Mesendoderm (in vitro differentiated cells): ENCODE measurements at regions not wholly inside any gene's neighbourhood (a gene's known extent, or its start where the extent isn't known, plus 50 kb on each side); places are given as distances from the start of the nearest gene placed in this dataset.
"Not testable (repeated sequence)": the region's sequence is repeated elsewhere in the genome, so short reads cannot be mapped to it uniquely, and the experiment has no call there.

Experiments
- DNase-seq: peaks from one replicate; pipeline ENCODE4 v3.0.0; 2013
- H2AK5ac ChIP-seq: 2 replicates; pipeline ENCODE4 v1.6.1; 2013; ENCODE audit warnings: low read length, inconsistent platforms
- H2BK120ac ChIP-seq: 2 replicates; pipeline ENCODE4 v1.6.1; 2013; ENCODE audit warnings: low read depth, mild to moderate bottlenecking, low read length, moderate library complexity, mixed read lengths
- H2BK15ac ChIP-seq: replicated peaks from 2 replicates; pipeline ENCODE4 v1.6.1; 2013; ENCODE audit warnings: low read depth, mild to moderate bottlenecking, moderate library complexity
- H2BK5ac ChIP-seq: 2 replicates; pipeline ENCODE4 v1.6.1; 2013; ENCODE audit warnings: low read length, inconsistent platforms
- H3K18ac ChIP-seq: 2 replicates; pipeline ENCODE4 v1.6.1; 2013; ENCODE audit warnings: mild to moderate bottlenecking, low read length, mixed read lengths
- H3K23ac ChIP-seq: one replicate; pipeline ENCODE4 v1.6.1; 2013; ENCODE audit warnings: low read length
- H3K27ac ChIP-seq: 2 replicates; pipeline ENCODE4 v1.5.1; 2013; ENCODE audit warnings: low read depth, mild to moderate bottlenecking, inconsistent platforms, low read length, moderate library complexity
- H3K27me3 ChIP-seq: 2 replicates; pipeline ENCODE4 v1.6.1; 2013; ENCODE audit warnings: low read length, control low read depth, mild to moderate bottlenecking, inconsistent platforms; ENCODE audit not compliant: insufficient read depth, poor library complexity
- H3K36me3 ChIP-seq: 2 replicates; pipeline ENCODE4 v1.6.1; 2013; ENCODE audit warnings: low read length, inconsistent platforms; ENCODE audit not compliant: control insufficient read depth, insufficient read depth
- H3K4ac ChIP-seq: one replicate; pipeline ENCODE4 v1.6.1; 2013; ENCODE audit warnings: low read depth, mild to moderate bottlenecking, low read length, moderate library complexity
- H3K4me1 ChIP-seq: 2 replicates; pipeline ENCODE4 v1.6.1; 2013; ENCODE audit warnings: low read depth, low read length, inconsistent platforms; ENCODE audit not compliant: control insufficient read depth
- H3K4me2 ChIP-seq: 2 replicates; pipeline ENCODE4 v1.6.1; 2013; ENCODE audit warnings: low read length
- H3K4me3 ChIP-seq: 2 replicates; pipeline ENCODE4 v1.5.1; 2013; ENCODE audit warnings: mild to moderate bottlenecking, low read length
- H3K56ac ChIP-seq: one replicate; pipeline ENCODE4 v1.6.1; 2013; ENCODE audit warnings: low read length
- H3K79me1 ChIP-seq: 2 replicates; pipeline ENCODE4 v1.6.1; 2013; ENCODE audit warnings: low read length, inconsistent platforms
- H3K79me2 ChIP-seq: 2 replicates; pipeline ENCODE4 v1.6.1; 2013; ENCODE audit warnings: mild to moderate bottlenecking, low read length; ENCODE audit not compliant: control insufficient read depth, insufficient read depth
- H3K9ac ChIP-seq: 2 replicates; pipeline ENCODE4 v1.6.1; 2013; ENCODE audit warnings: low read length, inconsistent platforms
- H4K5ac ChIP-seq: one replicate; pipeline ENCODE4 v1.6.1; 2013; ENCODE audit warnings: low read length
- H4K8ac ChIP-seq: one replicate; pipeline ENCODE4 v1.6.1; 2013; ENCODE audit warnings: low read depth, mild to moderate bottlenecking, control low read depth, low read length, moderate library complexity
- WGBS: extraction: QIAGEN DNeasy Blood & Tissue Kit; methylation state at CpG from one replicate; pipeline ENCODE4 v1.1.7; 2013; ENCODE audit warnings: low lambda C conversion rate, missing lambda C conversion rate; ENCODE audit not compliant: insufficient coverage; ENCODE audit errors: extremely low coverage; 5-methylcytosine and 5-hydroxymethylcytosine counted together

- Histone ChIP-seq H3K18ac (no peak overlapping the region), H3K23ac (no peak overlapping the region), H4K5ac (no peak overlapping the region), H3K79me1 (no peaks in the 10 kb centered on the region), H3K4me2 (no peak overlapping the region), H3K27ac (no peak overlapping the region), H3K4ac (no peak overlapping the region), H3K36me3 (no peaks in the 10 kb centered on the region), H2BK15ac (no peak overlapping the region), H3K9ac (no peak overlapping the region), H4K8ac (no peak overlapping the region), H3K4me1 (no peaks in the 10 kb centered on the region), H2BK5ac (no peak overlapping the region), H2AK5ac (no peak overlapping the region), H3K27me3 (no peaks in the 10 kb centered on the region), H2BK120ac (no peak overlapping the region), H3K56ac (no peak overlapping the region), H3K79me2 (no peaks in the 10 kb centered on the region), H3K4me3 (no peak overlapping the region)
- DNase-seq, result no peak
- no CpG with 5 or more reads among the region's 4 CpGs for WGBS
These were observed 809.3 kb upstream of the CDH6 start for GRCh38 chr5:30384171-30384570.

- H2BK5ac ChIP-seq, result no peak overlapping the region
- no peaks in the 10 kb centered on the region for H3K4me1 ChIP-seq
- H3K4me3 ChIP-seq, result no peak overlapping the region
- H3K56ac ChIP-seq, result no peak overlapping the region
- no peak overlapping the region for H3K4me2 ChIP-seq
- DNase-seq, result no peak
- no peak overlapping the region for H3K27ac ChIP-seq
- H3K36me3 ChIP-seq, result no peaks in the 10 kb centered on the region
- no peak overlapping the region for H3K9ac ChIP-seq
- no peak overlapping the region for H2AK5ac ChIP-seq
- WGBS, result no CpG with 5 or more reads among the region's 4 CpGs
- H3K23ac ChIP-seq, result no peak overlapping the region
- no peaks in the 10 kb centered on the region for H3K79me1 ChIP-seq
- H3K18ac ChIP-seq, result no peak overlapping the region
- H3K27me3 ChIP-seq, result no peaks in the 10 kb centered on the region
- no peak overlapping the region for H2BK15ac ChIP-seq
- no peak overlapping the region for H3K4ac ChIP-seq
- H4K8ac ChIP-seq, result no peak overlapping the region
- no peak overlapping the region for H2BK120ac ChIP-seq
- no peak overlapping the region for H4K5ac ChIP-seq
- no peaks in the 10 kb centered on the region for H3K79me2 ChIP-seq
These were observed 813.3 kb upstream of the CDH6 start for GRCh38 chr5:30380228-30380627.

- Histone ChIP-seq H2BK5ac (no peak overlapping the region), H4K5ac (no peak overlapping the region), H3K18ac (no peak overlapping the region), H3K23ac (no peak overlapping the region), H2BK120ac (no peak overlapping the region), H3K79me1 (no peaks in the 10 kb centered on the region), H4K8ac (no peak overlapping the region), H2AK5ac (no peak overlapping the region), H3K56ac (no peak overlapping the region), H3K4me2 (no peak overlapping the region), H3K4me3 (no peak overlapping the region), H3K36me3 (no peaks in the 10 kb centered on the region), H3K9ac (no peak overlapping the region), H3K4ac (no peak overlapping the region), H3K27ac (no peak overlapping the region), H3K79me2 (no peaks in the 10 kb centered on the region), H2BK15ac (no peak overlapping the region), H3K4me1 (no peaks in the 10 kb centered on the region), H3K27me3 (no peaks in the 10 kb centered on the region)
- WGBS, result no CpG with 5 or more reads among the region's 3 CpGs
- no peak for DNase-seq
These were observed 816.6 kb upstream of the CDH6 start for GRCh38 chr5:30376848-30377247.

GRCh38 chr5:30368064-30368463, 825.4 kb upstream of the CDH6 start:
- Histone ChIP-seq H3K79me1 (no peaks in the 10 kb centered on the region), H3K4me2 (no peak overlapping the region), H2BK5ac (no peak overlapping the region), H3K9ac (no peak overlapping the region), H3K79me2 (no peaks in the 10 kb centered on the region), H3K4me3 (no peak overlapping the region), H3K4me1 (no peaks in the 10 kb centered on the region), H3K27me3 (no peaks in the 10 kb centered on the region), H3K23ac (no peak overlapping the region), H3K56ac (no peak overlapping the region), H2BK120ac (no peak overlapping the region), H2BK15ac (no peak overlapping the region), H3K27ac (no peak overlapping the region), H4K5ac (no peak overlapping the region), H3K4ac (no peak overlapping the region), H3K18ac (no peak overlapping the region), H4K8ac (no peak overlapping the region), H2AK5ac (no peak overlapping the region), H3K36me3 (no peaks in the 10 kb centered on the region)
- no CpG with 5 or more reads among the region's 4 CpGs for WGBS
- no peak for DNase-seq

GRCh38 chr5:30365031-30365430, 828.5 kb upstream of the CDH6 start:
- H3K79me1 ChIP-seq, H3K4ac ChIP-seq, H4K5ac ChIP-seq, H3K9ac ChIP-seq, H3K36me3 ChIP-seq, H3K4me2 ChIP-seq, H3K79me2 ChIP-seq, H3K23ac ChIP-seq, H3K27ac ChIP-seq, H3K56ac ChIP-seq, H2BK120ac ChIP-seq, H3K4me3 ChIP-seq, H2BK15ac ChIP-seq, DNase-seq, H4K8ac ChIP-seq, H2AK5ac ChIP-seq, H3K4me1 ChIP-seq, H2BK5ac ChIP-seq, H3K27me3 ChIP-seq, H3K18ac ChIP-seq: not testable (repeated sequence)
- no CpG with 5 or more reads among the region's 8 CpGs for WGBS

- H3K4ac ChIP-seq, result no peak overlapping the region
- WGBS, result no CpG with 5 or more reads among the region's 1 CpG
- no peaks in the 10 kb centered on the region for H3K27me3 ChIP-seq
- no peak overlapping the region for H2BK15ac ChIP-seq
- no peaks in the 10 kb centered on the region for H3K4me1 ChIP-seq
- no peak overlapping the region for H3K9ac ChIP-seq
- no peak overlapping the region for H3K23ac ChIP-seq
- no peak for DNase-seq
- H3K27ac ChIP-seq, result no peak overlapping the region
- H3K4me3 ChIP-seq, result no peak overlapping the region
- no peak overlapping the region for H2BK5ac ChIP-seq
- H4K8ac ChIP-seq, result no peak overlapping the region
- no peak overlapping the region for H3K4me2 ChIP-seq
- H3K79me2 ChIP-seq, result no peaks in the 10 kb centered on the region
- no peak overlapping the region for H4K5ac ChIP-seq
- H3K56ac ChIP-seq, result no peak overlapping the region
- no peaks in the 10 kb centered on the region for H3K79me1 ChIP-seq
- H2AK5ac ChIP-seq, result no peak overlapping the region
- no peak overlapping the region for H2BK120ac ChIP-seq
- no peak overlapping the region for H3K18ac ChIP-seq
- no peaks in the 10 kb centered on the region for H3K36me3 ChIP-seq
These were observed 836.1 kb upstream of the CDH6 start for GRCh38 chr5:30357371-30357770.
